ENCODE measurements at regions not wholly inside any gene's neighbourhood (a gene's known extent, or its start where the extent isn't known, plus 50 kb on each side); places are given as distances from the start of the nearest gene placed in this dataset.
A peak's percentile ranks its signal among the peaks of the same experiment; 100 is the strongest.

- TF ChIP-seq, protein P1, sequence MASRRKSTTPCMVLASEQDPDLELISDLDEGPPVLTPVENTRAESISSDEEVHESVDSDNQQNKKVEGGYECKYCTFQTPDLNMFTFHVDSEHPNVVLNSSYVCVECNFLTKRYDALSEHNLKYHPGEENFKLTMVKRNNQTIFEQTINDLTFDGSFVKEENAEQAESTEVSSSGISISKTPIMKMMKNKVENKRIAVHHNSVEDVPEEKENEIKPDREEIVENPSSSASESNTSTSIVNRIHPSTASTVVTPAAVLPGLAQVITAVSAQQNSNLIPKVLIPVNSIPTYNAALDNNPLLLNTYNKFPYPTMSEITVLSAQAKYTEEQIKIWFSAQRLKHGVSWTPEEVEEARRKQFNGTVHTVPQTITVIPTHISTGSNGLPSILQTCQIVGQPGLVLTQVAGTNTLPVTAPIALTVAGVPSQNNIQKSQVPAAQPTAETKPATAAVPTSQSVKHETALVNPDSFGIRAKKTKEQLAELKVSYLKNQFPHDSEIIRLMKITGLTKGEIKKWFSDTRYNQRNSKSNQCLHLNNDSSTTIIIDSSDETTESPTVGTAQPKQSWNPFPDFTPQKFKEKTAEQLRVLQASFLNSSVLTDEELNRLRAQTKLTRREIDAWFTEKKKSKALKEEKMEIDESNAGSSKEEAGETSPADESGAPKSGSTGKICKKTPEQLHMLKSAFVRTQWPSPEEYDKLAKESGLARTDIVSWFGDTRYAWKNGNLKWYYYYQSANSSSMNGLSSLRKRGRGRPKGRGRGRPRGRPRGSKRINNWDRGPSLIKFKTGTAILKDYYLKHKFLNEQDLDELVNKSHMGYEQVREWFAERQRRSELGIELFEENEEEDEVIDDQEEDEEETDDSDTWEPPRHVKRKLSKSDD (conservative IDR thresholded peaks at IDR 0.05; ENCODE audit: low read length): no peak
- no peak for TF ChIP-seq AFF4 (CRISPR knock-in tag; IDR thresholded peaks at IDR 0.05)
These were observed 73.0 kb upstream of the SIPA1L2 start (continued) for GRCh38 chr1:232702911-232703310.

- no peak overlapping the region for H3K27ac ChIP-seq (ENCODE audit: extremely low read depth, low read depth, low read length)
- H3K4me1 ChIP-seq (replicated peaks in 1 of 2; ENCODE audit: control insufficient read depth in 2 of 2, insufficient read depth in 2 of 2, low read length in 2 of 2): no peaks in the 10 kb centered on the region; a peak in 1 of 5 replicates
- H3K9me3 ChIP-seq (replicated peaks; ENCODE audit: control insufficient read depth, insufficient read depth, low read depth, low read length): no peaks in the 10 kb centered on the region
- ChIA-PET POLR2A (no interaction called here), CTCF (ENCODE audit: low intra/inter-chr PET ratio) (no interaction called here)
- H3K9ac ChIP-seq (ENCODE audit: insufficient read depth in 1 of 2, low read depth in 2 of 2, low read length in 2 of 2): no peak overlapping the region
- BruUV-seq (replicated peaks): no TSS peak
- H4K20me1 ChIP-seq (replicated peaks; ENCODE audit: control insufficient read depth, insufficient read depth, low read length): no peaks in the 10 kb centered on the region; the same call in 1 of the 2 replicates
- H3K79me2 ChIP-seq (ENCODE audit: control insufficient read depth, insufficient read depth, low read length): no peaks in the 10 kb centered on the region
- no peak overlapping the region for H3K4me2 ChIP-seq (ENCODE audit: insufficient read depth, low read length)
- FAIRE-seq: no peak
- H2AFZ ChIP-seq (ENCODE audit: low read depth, low read length): no peak overlapping the region
- H3K4me3 ChIP-seq: no peak overlapping the region
- no peaks in the 10 kb centered on the region for H3K27me3 ChIP-seq (ENCODE audit: control insufficient read depth in 2 of 2, insufficient read depth in 2 of 2, low read length in 2 of 2)
- ATAC-seq: no peak
- in situ Hi-C loops (cut with MboI) (no loop called here), intact Hi-C loops (cut with micrococcal nuclease) (no loop called here)
- no peak for DNase-seq (ENCODE audit: extremely low read depth in 1 of 4, low spot score in 3 of 4)
- WGBS (ENCODE audit: insufficient coverage, low coverage, missing lambda C conversion rate): 0% methylated on average over 2 of the region's 2 CpGs
- no peaks in the 10 kb centered on the region for H3K9me1 ChIP-seq (ENCODE audit: control insufficient read depth, insufficient read depth, low read length)
- H3K36me3 ChIP-seq (ENCODE audit: control insufficient read depth, insufficient read depth, low read length): no peaks in the 10 kb centered on the region
- TF ChIP-seq ZNF224 (CRISPR knock-in tag; IDR thresholded peaks at IDR 0.05) (no peak), SRF (CRISPR knock-in tag; IDR thresholded peaks at IDR 0.05) (peak in 1 of 2 experiments; percentile 62; a peak in 1 of 4 replicates)
These were observed 74.3 kb upstream of the SIPA1L2 start for GRCh38 chr1:232704256-232704655.
